B cell (primary cell): ENCODE measurements at regions not wholly inside any gene's neighbourhood (a gene's known extent, or its start where the extent isn't known, plus 50 kb on each side); places are given as distances from the start of the nearest gene placed in this dataset.

Experiments
- ATAC-seq: fragments of 200-7000 bp; cut with Tn5 transposase; one replicate; pipeline ENCODE4 v1.10.0; 2021; ENCODE audit warnings: low read depth, mild to moderate bottlenecking, moderate number of reproducible peaks, moderate library complexity
- CTCF ChIA-PET: fragments of 350-600 bp; sonication (Branson Sonifier 250); formaldehyde crosslinking; loops from one replicate; lab custom pipeline; 2021; ENCODE audit warnings: antibody characterized with exemption, inconsistent platforms; lab: Charles Lee
- POLR2A ChIA-PET: fragments of 350-600 bp; sonication (Branson Sonifier 250); formaldehyde crosslinking; loops from one replicate; lab custom pipeline; 2021; ENCODE audit warnings: antibody characterized with exemption; lab: Charles Lee
- DNase-seq: peaks from one replicate; pipeline ENCODE4 v3.0.0; 2013
- H2AFZ ChIP-seq: 2 replicates; pipeline ENCODE4 v1.6.1; 2012; ENCODE audit warnings: mild to moderate bottlenecking, low read depth, low read length; ENCODE audit not compliant: insufficient read depth, poor library complexity, severe bottlenecking
- H3K27ac ChIP-seq, 2 donors: 1 replicate in 1 of 2; 2 replicates in 1 of 2; pipeline ENCODE4 v1.5.1; 2012 to 2013; ENCODE audit warnings: low read length in 2 of 2, mild to moderate bottlenecking in 2 of 2, moderate library complexity in 1 of 2
- H3K27me3 ChIP-seq, 4 experiments: fragments of 200-600 bp in 1 of 4; sonication (generic) in 1 of 4; replicated peaks in 1 of 4; 1 replicate in 2 of 4; 2 replicates in 2 of 4; pipeline versions ENCODE4 v1.6.1 to v1.7.0; 2013 to 2016; ENCODE audit warnings: low read length in 3 of 4, mild to moderate bottlenecking in 2 of 4, mixed read lengths in 1 of 4, moderate library complexity in 1 of 4; ENCODE audit not compliant: insufficient read depth in 4 of 4, control insufficient read depth in 3 of 4; ENCODE audit errors: control extremely low read depth in 1 of 4
- H3K36me3 ChIP-seq, 2 experiments: replicated peaks in 1 of 2; 1 replicate in 1 of 2; 2 replicates in 1 of 2; pipeline versions ENCODE4 v1.6.1 to v1.7.1; 2013; ENCODE audit warnings: low read length in 1 of 2; ENCODE audit not compliant: insufficient read depth in 2 of 2, control insufficient read depth in 1 of 2; ENCODE audit errors: control extremely low read depth in 1 of 2, extremely low read depth in 1 of 2
- H3K4me1 ChIP-seq, 2 donors: fragments of 200-600 bp in 1 of 2; sonication (generic) in 1 of 2; 1 replicate in 1 of 2; 2 replicates in 1 of 2; pipeline versions ENCODE4 v1.5.1 to v1.6.1; 2013 to 2017; ENCODE audit warnings: low read length in 2 of 2; ENCODE audit not compliant: control insufficient read depth in 2 of 2, insufficient read depth in 2 of 2
- H3K4me2 ChIP-seq: replicated peaks from 2 replicates; pipeline ENCODE3; 2012; ENCODE audit warnings: mild to moderate bottlenecking, low read depth, low read length; ENCODE audit not compliant: poor library complexity, severe bottlenecking
- H3K4me3 ChIP-seq, 5 experiments: fragments of 200-600 bp in 1 of 5; sonication (generic) in 1 of 5; 1 replicate in 3 of 5; 2 replicates in 2 of 5; pipeline versions ENCODE4 v1.5.1 to v1.7.0; 2011 to 2016; ENCODE audit warnings: low read length in 4 of 5, mild to moderate bottlenecking in 4 of 5, low read depth in 2 of 5, control low read depth in 1 of 5, moderate library complexity in 1 of 5; ENCODE audit not compliant: insufficient read depth in 1 of 5; ENCODE audit errors: control extremely low read depth in 1 of 5, extremely low read depth in 1 of 5
- H3K79me2 ChIP-seq: fragments of 200-600 bp; sonication (generic); one replicate; pipeline ENCODE4 v1.6.0; 2016; ENCODE audit warnings: low read length; ENCODE audit not compliant: control insufficient read depth, insufficient read depth
- H3K9ac ChIP-seq: fragments of 200-600 bp; sonication (generic); 2 replicates; pipeline ENCODE4 v1.6.1; 2017; ENCODE audit warnings: mild to moderate bottlenecking, low read length, moderate library complexity
- H3K9me3 ChIP-seq, 3 donors: one replicate each; pipeline versions ENCODE4 v1.6.1 to v1.7.1; 2013; ENCODE audit warnings: low read length in 2 of 3; ENCODE audit not compliant: control insufficient read depth in 2 of 3, insufficient read depth in 1 of 3; ENCODE audit errors: control extremely low read depth in 1 of 3
- H4K20me1 ChIP-seq: 2 replicates; pipeline ENCODE4 v1.6.0; 2012; ENCODE audit warnings: mild to moderate bottlenecking, low read length; ENCODE audit not compliant: insufficient read depth, control insufficient read depth, poor library complexity, severe bottlenecking
- H3K27ac Mint-ChIP-seq: one replicate; pipeline ENCODE4 v1.8.0; 2021; ENCODE audit warnings: mixed read lengths
- H3K27me3 Mint-ChIP-seq: one replicate; pipeline ENCODE4 v1.8.0; 2021; ENCODE audit warnings: mixed read lengths
- H3K4me1 Mint-ChIP-seq: one replicate; pipeline ENCODE4 v1.8.0; 2021; ENCODE audit warnings: mixed read lengths
- H3K4me3 Mint-ChIP-seq: one replicate; pipeline ENCODE4 v1.8.0; 2021; ENCODE audit warnings: mixed read lengths
- H3K9me3 Mint-ChIP-seq: one replicate; pipeline ENCODE4 v1.8.0; 2022; ENCODE audit warnings: mixed read lengths; ENCODE audit not compliant: insufficient read depth
- CTCF ChIP-seq: fragments of 200-600 bp; IDR thresholded peaks from one replicate; pipeline ENCODE4 v1.8.0; 2022; ENCODE audit warnings: antibody characterized with exemption, mild to moderate bottlenecking
- EZH2 ChIP-seq: IDR thresholded peaks from 2 replicates; pipeline ENCODE4 v1.6.1; 2012; ENCODE audit warnings: borderline replicate concordance, low read depth, mild to moderate bottlenecking, moderate library complexity, low read length; ENCODE audit not compliant: insufficient read depth, poor library complexity, severe bottlenecking
- WGBS: methylation state at CpG from one replicate; pipeline ENCODE4 v1.1.5; 2013; ENCODE audit warnings: missing lambda C conversion rate; ENCODE audit not compliant: insufficient coverage; 5-methylcytosine and 5-hydroxymethylcytosine counted together
- intact Hi-C: fragments of 100-400 bp; cut with micrococcal nuclease; formaldehyde crosslinking; loops from one replicate; pipeline ENCODE4 v1.10.0; 2022

- no peak overlapping the region for H2AFZ ChIP-seq
- 94% methylated on average over 4 of the region's 9 CpGs for WGBS
- ATAC-seq (no peak), DNase-seq (no peak)
- H3K4me1 ChIP-seq = no peaks in the 10 kb centered on the region
- no peaks in the 10 kb centered on the region for H3K79me2 ChIP-seq
- no peak overlapping the region for H3K4me2 ChIP-seq
- Mint-ChIP-seq H3K27me3 (no peaks in the 10 kb centered on the region), H3K9me3 (no peaks in the 10 kb centered on the region), H3K4me1 (no peaks in the 10 kb centered on the region), H3K4me3 (no peak overlapping the region), H3K27ac (no peak overlapping the region)
- intact Hi-C loops = no loop called here
- no peaks in the 10 kb centered on the region for H3K36me3 ChIP-seq
- no peak overlapping the region for H3K4me3 ChIP-seq
- no peaks in the 10 kb centered on the region for H3K27me3 ChIP-seq
- H4K20me1 ChIP-seq = no peaks in the 10 kb centered on the region
- TF ChIP-seq CTCF (no peak), EZH2 (no peak)
- CTCF ChIA-PET = no interaction called here
- POLR2A ChIA-PET = no interaction called here
- no peak overlapping the region for H3K27ac ChIP-seq
- no peak overlapping the region for H3K9ac ChIP-seq
- H3K9me3 ChIP-seq = peaks cover 0 to under 1% (median 0%) of the 10 kb centered on the region in 3 donors
Measured at GRCh38 chr11:116129456-116129855, 625.2 kb upstream of the CADM1 start.

- H3K79me2 ChIP-seq = no peaks in the 10 kb centered on the region
- Mint-ChIP-seq H3K27me3 (no peaks in the 10 kb centered on the region), H3K27ac (no peak overlapping the region), H3K4me1 (no peaks in the 10 kb centered on the region), H3K4me3 (no peak overlapping the region), H3K9me3 (no peaks in the 10 kb centered on the region)
- H2AFZ ChIP-seq = no peak overlapping the region
- no CpG with 5 or more reads among the region's 3 CpGs for WGBS
- DNase-seq (no peak), ATAC-seq (no peak)
- POLR2A ChIA-PET = no interaction called here
- CTCF ChIA-PET = no interaction called here
- intact Hi-C loops = no loop called here
- H3K27ac ChIP-seq = no peak overlapping the region
- no peak for TF ChIP-seq CTCF
- no peak for TF ChIP-seq EZH2
- H3K36me3 ChIP-seq = no peaks in the 10 kb centered on the region
- no peak overlapping the region for H3K9ac ChIP-seq
- no peaks in the 10 kb centered on the region for H3K27me3 ChIP-seq
- H3K4me1 ChIP-seq = no peaks in the 10 kb centered on the region
- no peak overlapping the region for H3K4me2 ChIP-seq
- H3K9me3 ChIP-seq = peaks cover 0 to 8% (median 0%) of the 10 kb centered on the region in 3 donors
- H4K20me1 ChIP-seq = no peaks in the 10 kb centered on the region
- no peak overlapping the region for H3K4me3 ChIP-seq
Measured at GRCh38 chr11:116126562-116126961, 622.3 kb upstream of the CADM1 start.
